Trophoblast cell (in vitro differentiated cells and primary cell): ENCODE measurements at regions not wholly inside any gene's neighbourhood (a gene's known extent, or its start where the extent isn't known, plus 50 kb on each side); places are given as distances from the start of the nearest gene placed in this dataset.

ENCODE experiments used
- DNase-seq, 2 donors: peaks; one replicate each; pipeline ENCODE4 v3.0.0-alpha.2; 2016
- H2AFZ ChIP-seq: 2 replicates; pipeline ENCODE4 v1.6.1; 2013; ENCODE audit warnings: low read length, moderate library complexity, mild to moderate bottlenecking; ENCODE audit not compliant: insufficient read depth, poor library complexity
- H2AK5ac ChIP-seq: 2 replicates; pipeline ENCODE4 v1.6.1; 2013; ENCODE audit warnings: mild to moderate bottlenecking, low read length
- H2BK120ac ChIP-seq: 2 replicates; pipeline ENCODE4 v1.6.1; 2013; ENCODE audit warnings: low read length, mild to moderate bottlenecking, moderate library complexity; ENCODE audit not compliant: insufficient read depth, poor library complexity
- H2BK12ac ChIP-seq: 2 replicates; pipeline ENCODE4 v1.6.1; 2013; ENCODE audit warnings: mild to moderate bottlenecking, low read length, moderate library complexity
- H2BK5ac ChIP-seq: 2 replicates; pipeline ENCODE4 v1.6.1; 2013; ENCODE audit warnings: low read length, low read depth, moderate library complexity, mild to moderate bottlenecking; ENCODE audit not compliant: poor library complexity
- H3K14ac ChIP-seq: 2 replicates; pipeline ENCODE4 v1.6.1; 2013; ENCODE audit warnings: mild to moderate bottlenecking, low read length
- H3K18ac ChIP-seq: 2 replicates; pipeline ENCODE4 v1.6.1; 2013; ENCODE audit warnings: mild to moderate bottlenecking, low read length
- H3K23ac ChIP-seq: 2 replicates; pipeline ENCODE4 v1.6.1; 2013; ENCODE audit warnings: low read length
- H3K27ac ChIP-seq: 2 replicates; pipeline ENCODE4 v1.5.1; 2013; ENCODE audit warnings: low read depth, mild to moderate bottlenecking, inconsistent platforms, low read length, moderate library complexity
- H3K27me3 ChIP-seq: 2 replicates; pipeline ENCODE4 v1.6.1; 2013; ENCODE audit warnings: inconsistent platforms, mild to moderate bottlenecking, low read length, moderate library complexity; ENCODE audit not compliant: insufficient read depth
- H3K36me3 ChIP-seq, 2 experiments: 1 replicate in 1 of 2; 2 replicates in 1 of 2; pipeline ENCODE4 v1.6.1; 2013; ENCODE audit warnings: low read length in 2 of 2, mild to moderate bottlenecking in 2 of 2, moderate library complexity in 1 of 2; ENCODE audit not compliant: insufficient read depth in 2 of 2, control insufficient read depth in 1 of 2
- H3K4ac ChIP-seq: 2 replicates; pipeline ENCODE4 v1.6.1; 2013; ENCODE audit warnings: low read depth, mild to moderate bottlenecking, low read length, moderate library complexity
- H3K4me1 ChIP-seq, 2 experiments: 1 replicate in 1 of 2; 2 replicates in 1 of 2; pipeline ENCODE4 v1.6.1; 2013; ENCODE audit warnings: low read length in 2 of 2, mild to moderate bottlenecking in 2 of 2, moderate library complexity in 1 of 2; ENCODE audit not compliant: insufficient read depth in 2 of 2, control insufficient read depth in 1 of 2
- H3K4me2 ChIP-seq: 2 replicates; pipeline ENCODE4 v1.6.1; 2013; ENCODE audit warnings: inconsistent platforms, mild to moderate bottlenecking, low read length, moderate library complexity
- H3K4me3 ChIP-seq: 2 replicates; pipeline ENCODE4 v1.5.1; 2013; ENCODE audit warnings: mild to moderate bottlenecking, low read depth, low read length, inconsistent platforms
- H3K79me1 ChIP-seq: one replicate; pipeline ENCODE4 v1.6.1; 2013; ENCODE audit warnings: low read length
- H3K79me2 ChIP-seq: 2 replicates; pipeline ENCODE4 v1.6.1; 2013; ENCODE audit warnings: low read length, mild to moderate bottlenecking; ENCODE audit not compliant: control insufficient read depth, insufficient read depth, poor library complexity
- H3K9ac ChIP-seq: 2 replicates; pipeline ENCODE4 v1.6.1; 2013; ENCODE audit warnings: mild to moderate bottlenecking, low read length
- H3K9me3 ChIP-seq: 2 replicates; pipeline ENCODE4 v1.6.1; 2013; ENCODE audit warnings: low read depth, mild to moderate bottlenecking, control low read depth, inconsistent platforms, low read length; ENCODE audit not compliant: insufficient read depth
- H4K12ac ChIP-seq: 2 replicates; pipeline ENCODE4 v1.6.1; 2013; ENCODE audit warnings: low read depth, mild to moderate bottlenecking, low read length, moderate library complexity
- H4K8ac ChIP-seq: 2 replicates; pipeline ENCODE4 v1.6.1; 2013; ENCODE audit warnings: low read depth, mild to moderate bottlenecking, low read length, moderate library complexity
- H4K91ac ChIP-seq: one replicate; pipeline ENCODE4 v1.6.1; 2013; ENCODE audit warnings: low read depth, mild to moderate bottlenecking, low read length, moderate library complexity
- WGBS: extraction: QIAGEN DNeasy Blood & Tissue Kit; methylation state at CpG from one replicate; pipeline ENCODE4 v1.1.7; 2013; ENCODE audit warnings: missing lambda C conversion rate; ENCODE audit not compliant: insufficient read length, insufficient coverage; ENCODE audit errors: extremely low coverage; 5-methylcytosine and 5-hydroxymethylcytosine counted together

DNA sequence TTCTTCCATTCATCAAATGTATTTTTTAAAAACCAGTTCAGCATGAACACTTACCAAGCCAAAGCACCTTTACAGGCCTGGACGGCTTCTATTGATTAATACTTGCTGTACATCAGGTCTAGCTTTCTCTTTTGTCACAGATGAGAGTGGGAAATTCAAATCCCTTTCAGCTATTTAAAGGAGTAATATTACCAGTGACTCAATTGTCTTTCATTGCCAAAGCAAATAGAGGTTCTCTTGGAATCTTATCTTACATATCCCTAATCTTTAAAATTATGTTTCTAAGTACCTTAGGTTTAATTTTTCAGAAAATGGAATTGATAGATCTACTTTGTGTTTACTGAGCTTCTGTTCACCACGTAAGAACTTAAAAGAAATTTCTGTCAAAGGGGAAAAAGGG, 922.9 kb downstream of the NSUN3 start:
- Histone ChIP-seq H2BK12ac (no peak overlapping the region), H4K91ac (no peak overlapping the region), H3K18ac (no peak overlapping the region), H4K8ac (no peak overlapping the region), H3K4me2 (no peak overlapping the region), H2AK5ac (no peak overlapping the region), H3K36me3 (no peaks in the 10 kb centered on the region), H3K9ac (no peak overlapping the region), H2BK5ac (no peak overlapping the region), H3K4ac (no peak overlapping the region), H3K79me1 (no peaks in the 10 kb centered on the region), H3K27ac (no peak overlapping the region), H2AFZ (no peak overlapping the region), H3K14ac (no peak overlapping the region), H3K4me1 (no peaks in the 10 kb centered on the region), H3K79me2 (no peaks in the 10 kb centered on the region), H3K27me3 (no peaks in the 10 kb centered on the region), H4K12ac (no peak overlapping the region), H3K4me3 (no peak overlapping the region), H3K9me3 (no peaks in the 10 kb centered on the region), H2BK120ac (no peak overlapping the region), H3K23ac (no peak overlapping the region)
- no CpG with 5 or more reads among the region's 2 CpGs for WGBS
- DNase-seq = no peak

DNA sequence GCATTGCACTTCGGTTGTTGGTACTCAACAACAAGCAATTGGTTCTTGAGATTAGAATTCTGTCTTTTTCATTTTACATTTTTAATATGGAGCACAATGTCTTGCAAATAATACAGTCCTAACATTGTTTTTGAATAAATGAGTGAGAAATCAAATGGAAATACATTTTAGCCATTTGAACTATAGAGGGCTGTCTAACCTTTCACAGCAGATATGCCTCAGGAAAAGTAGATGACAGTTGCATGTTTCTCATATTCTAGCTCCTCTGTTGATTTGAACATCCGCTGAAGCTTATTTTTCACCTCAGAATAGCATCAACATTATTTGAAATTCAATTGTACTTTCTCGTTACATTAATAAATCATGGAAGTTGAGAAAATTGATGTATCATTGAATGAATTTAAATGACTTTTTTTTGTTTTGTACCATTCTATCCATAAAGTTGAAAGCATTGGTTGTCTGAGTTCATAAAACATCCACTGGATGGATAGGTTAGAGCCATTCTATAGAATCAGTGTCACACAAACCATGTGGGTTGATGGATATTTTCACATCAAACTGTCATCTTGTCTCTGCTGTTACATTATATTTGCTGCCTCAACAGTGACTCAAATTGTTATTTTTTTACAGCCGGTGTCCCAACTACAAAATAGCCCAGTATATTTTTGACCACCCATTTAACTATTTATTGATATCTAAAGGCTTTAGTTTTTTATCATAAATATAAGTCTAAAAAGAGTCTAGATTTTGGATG, 928.3 kb downstream of the NSUN3 start:
- Histone ChIP-seq H2BK120ac (no peak overlapping the region), H3K36me3 (no peaks in the 10 kb centered on the region), H3K27me3 (no peaks in the 10 kb centered on the region), H3K23ac (no peak overlapping the region), H3K18ac (no peak overlapping the region), H2BK5ac (no peak overlapping the region), H2BK12ac (no peak overlapping the region), H3K79me1 (no peaks in the 10 kb centered on the region), H3K4me1 (no peaks in the 10 kb centered on the region), H2AFZ (no peak overlapping the region), H3K27ac (no peak overlapping the region), H3K79me2 (no peaks in the 10 kb centered on the region), H3K14ac (no peak overlapping the region), H2AK5ac (no peak overlapping the region), H4K12ac (no peak overlapping the region), H4K91ac (no peak overlapping the region), H3K4me3 (no peak overlapping the region), H4K8ac (no peak overlapping the region), H3K4me2 (no peak overlapping the region), H3K4ac (no peak overlapping the region), H3K9me3 (no peaks in the 10 kb centered on the region), H3K9ac (no peak overlapping the region)
- DNase-seq = no peak
- no CpG with 5 or more reads among the region's 4 CpGs for WGBS

DNA sequence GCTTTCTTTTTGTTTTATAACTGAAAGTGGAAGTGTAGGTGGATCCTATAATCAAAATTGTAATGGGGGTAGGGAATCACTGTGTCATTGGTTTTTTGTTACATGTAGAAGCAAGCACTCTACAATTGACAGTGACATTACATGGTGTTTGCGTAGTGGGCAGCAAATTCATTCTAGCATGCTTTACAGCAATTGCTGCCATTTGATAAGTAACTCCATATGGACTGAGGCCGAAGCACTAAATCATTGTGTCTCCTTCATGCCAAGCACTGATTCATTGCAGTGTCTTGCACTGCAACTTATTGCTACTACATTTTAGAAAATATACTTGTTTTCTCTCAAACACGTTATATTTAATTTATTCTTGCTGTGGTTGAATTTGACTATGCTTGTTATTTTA, 933.9 kb downstream of the NSUN3 start:
- H2BK120ac ChIP-seq = no peak overlapping the region
- no peak overlapping the region for H4K12ac ChIP-seq
- no peak overlapping the region for H3K4me3 ChIP-seq
- no peaks in the 10 kb centered on the region for H3K79me1 ChIP-seq
- no peak overlapping the region for H3K14ac ChIP-seq
- WGBS = no CpG with 5 or more reads among the region's 3 CpGs
- no peak overlapping the region for H3K9ac ChIP-seq
- H3K27ac ChIP-seq = no peak overlapping the region
- no peak overlapping the region for H4K8ac ChIP-seq
- no peak overlapping the region for H2BK12ac ChIP-seq
- no peak overlapping the region for H2AFZ ChIP-seq
- no peaks in the 10 kb centered on the region for H3K79me2 ChIP-seq
- no peak for DNase-seq
- H3K4me2 ChIP-seq = no peak overlapping the region
- no peak overlapping the region for H3K23ac ChIP-seq
- H2BK5ac ChIP-seq = no peak overlapping the region
- H4K91ac ChIP-seq = no peak overlapping the region
- H3K9me3 ChIP-seq = no peaks in the 10 kb centered on the region
- no peak overlapping the region for H3K4ac ChIP-seq
- H3K4me1 ChIP-seq = no peaks in the 10 kb centered on the region
- no peaks in the 10 kb centered on the region for H3K36me3 ChIP-seq
- no peak overlapping the region for H3K18ac ChIP-seq
- no peaks in the 10 kb centered on the region for H3K27me3 ChIP-seq
- no peak overlapping the region for H2AK5ac ChIP-seq

DNA sequence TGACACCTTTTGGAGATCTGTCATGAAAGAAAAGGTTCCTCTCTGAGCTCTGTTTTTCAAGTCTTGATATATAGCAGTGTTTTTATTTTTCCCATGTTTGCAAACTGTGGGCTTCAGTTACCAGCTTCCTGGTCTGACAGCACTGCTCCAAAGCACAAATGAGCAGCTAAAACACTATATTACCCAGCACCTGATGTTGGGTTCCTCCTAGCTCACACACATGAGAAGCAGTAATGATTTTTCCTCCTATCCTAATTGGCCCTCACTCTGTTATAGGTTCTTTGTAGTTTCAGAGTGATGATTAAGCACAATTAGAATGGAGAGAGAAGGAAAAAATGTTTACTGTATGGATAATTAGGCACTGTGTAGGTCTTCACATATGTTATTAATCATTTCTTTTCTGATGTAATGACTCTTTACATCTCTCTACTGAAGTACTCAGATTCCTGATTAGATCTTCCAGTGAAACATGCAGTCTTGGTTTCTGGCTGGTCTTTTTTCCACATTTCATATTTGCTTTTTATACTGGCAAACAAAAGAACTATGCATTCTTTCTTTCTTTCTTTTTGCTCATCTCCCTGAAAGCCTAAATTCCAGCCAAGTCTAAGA, 939.7 kb downstream of the NSUN3 start:
- no peak overlapping the region for H4K91ac ChIP-seq
- H3K4ac ChIP-seq = no peak overlapping the region
- no peak overlapping the region for H3K14ac ChIP-seq
- no peak overlapping the region for H3K27ac ChIP-seq
- no peak overlapping the region for H2AFZ ChIP-seq
- H3K4me2 ChIP-seq = no peak overlapping the region
- no peak overlapping the region for H3K18ac ChIP-seq
- no peak overlapping the region for H2BK12ac ChIP-seq
- H2BK5ac ChIP-seq = no peak overlapping the region
- H3K36me3 ChIP-seq = no peaks in the 10 kb centered on the region
- no peak overlapping the region for H3K9ac ChIP-seq
- H3K4me3 ChIP-seq = no peak overlapping the region
- H2BK120ac ChIP-seq = no peak overlapping the region
- H3K23ac ChIP-seq = no peak overlapping the region
- H3K4me1 ChIP-seq = no peaks in the 10 kb centered on the region
- no peaks in the 10 kb centered on the region for H3K9me3 ChIP-seq
- H3K27me3 ChIP-seq = no peaks in the 10 kb centered on the region
- H4K12ac ChIP-seq = no peak overlapping the region
- H4K8ac ChIP-seq = no peak overlapping the region
- no peaks in the 10 kb centered on the region for H3K79me2 ChIP-seq
- no peak overlapping the region for H2AK5ac ChIP-seq
- DNase-seq = no peak
- H3K79me1 ChIP-seq = no peaks in the 10 kb centered on the region
